ENCODE measurements at regions not wholly inside any gene's neighbourhood (a gene's known extent, or its start where the extent isn't known, plus 50 kb on each side); places are given as distances from the start of the nearest gene placed in this dataset.

GRCh38 chr6:15107644-15108382 is 138.1 kb upstream of the JARID2 start:
- ChIA-PET CTCF (ENCODE audit: low intra/inter-chr PET ratio, low total read pairs) (no interaction called here), POLR2A (no interaction called here)
- Histone ChIP-seq H3K9ac (ENCODE audit: insufficient read depth, low read depth, low read length) (no peak overlapping the region), H3K4me3 (replicated peaks in 1 of 3; ENCODE audit: insufficient read depth in 1 of 3, low read depth in 2 of 3, low read length in 3 of 3) (no peak overlapping the region), H3K27me3 (ENCODE audit: control insufficient read depth in 1 of 2, insufficient read depth in 2 of 2, low read length in 2 of 2) (peaks cover 0 to 5% of the 10 kb centered on the region in 2 experiments; a peak in 1 of 5 replicates), H3K4me1 (ENCODE audit: insufficient read depth, low read length) (no peaks in the 10 kb centered on the region), H2AFZ (ENCODE audit: low read length) (no peak overlapping the region), H3K9me3 (ENCODE audit: low read length) (no peaks in the 10 kb centered on the region), H3K4me2 (ENCODE audit: low read depth, low read length) (no peak overlapping the region), H4K20me1 (ENCODE audit: insufficient read depth, low read length) (no peaks in the 10 kb centered on the region), H3K79me2 (ENCODE audit: insufficient read depth, low read length) (no peaks in the 10 kb centered on the region), H3K27ac (ENCODE audit: extremely low read length, insufficient read depth, low read length) (no peak overlapping the region), H3K36me3 (replicated peaks in 1 of 2; ENCODE audit: control insufficient read depth in 1 of 2, insufficient read depth in 2 of 2, low read length in 2 of 2) (no peaks in the 10 kb centered on the region)
- in situ Hi-C loops (cut with HindIII; ENCODE audit: extremely low pct_ligation_motif_present, low pct_unique_long_range_greater_than_20kb) (no loop called here), intact Hi-C loops (cut with micrococcal nuclease; ENCODE audit: unreplicated experiment) (no loop called here)
- TF ChIP-seq MAFK (conservative IDR thresholded peaks at IDR 0.05 in 1 of 2, IDR thresholded peaks at IDR 0.05 in 1 of 2; ENCODE audit: low read length in 2 of 2) (peak in 1 of 2 experiments; percentile 37; a peak in 2 of 4 replicates), KDM1A (CRISPR knock-in tag; IDR thresholded peaks at IDR 0.05) (no peak)
- ATAC-seq, result no peak
- FAIRE-seq, result no peak
- no TSS peak for BruUV-seq (replicated peaks)
- WGBS (ENCODE audit: low lambda C conversion rate), result 46% methylated on average over 9 of the region's 9 CpGs
- no peak for DNase-seq (ENCODE audit: low spot score)

DNA sequence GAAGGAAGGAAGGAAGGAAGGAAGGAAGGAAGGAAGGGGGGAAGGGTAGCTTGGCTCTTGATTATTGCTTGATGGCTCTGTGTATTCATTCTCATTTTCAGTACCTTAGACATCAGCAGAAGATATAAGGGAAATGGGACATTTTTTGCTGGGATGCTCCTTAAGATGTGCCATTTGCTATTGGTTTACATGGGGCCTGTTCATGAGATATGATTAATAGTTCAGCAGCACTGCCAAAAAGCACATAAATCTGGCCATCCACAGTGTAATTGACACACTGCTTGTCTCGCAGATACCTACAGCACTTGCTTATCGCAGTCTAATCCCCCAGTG is 137.5 kb upstream of the JARID2 start:
- Histone ChIP-seq H2AFZ (ENCODE audit: low read length) (no peak overlapping the region), H3K4me3 (replicated peaks in 1 of 3; ENCODE audit: insufficient read depth in 1 of 3, low read depth in 2 of 3, low read length in 3 of 3) (no peak overlapping the region), H3K9ac (ENCODE audit: insufficient read depth, low read depth, low read length) (no peak overlapping the region), H3K4me2 (ENCODE audit: low read depth, low read length) (no peak overlapping the region), H3K9me3 (ENCODE audit: low read length) (no peaks in the 10 kb centered on the region), H4K20me1 (ENCODE audit: insufficient read depth, low read length) (no peaks in the 10 kb centered on the region), H3K36me3 (replicated peaks in 1 of 2; ENCODE audit: control insufficient read depth in 1 of 2, insufficient read depth in 2 of 2, low read length in 2 of 2) (no peaks in the 10 kb centered on the region), H3K4me1 (ENCODE audit: insufficient read depth, low read length) (no peaks in the 10 kb centered on the region), H3K27me3 (ENCODE audit: control insufficient read depth in 1 of 2, insufficient read depth in 2 of 2, low read length in 2 of 2) (peaks cover 0 to 5% of the 10 kb centered on the region in 2 experiments; a peak in 1 of 5 replicates), H3K79me2 (ENCODE audit: insufficient read depth, low read length) (no peaks in the 10 kb centered on the region), H3K27ac (ENCODE audit: extremely low read length, insufficient read depth, low read length) (no peak overlapping the region)
- in situ Hi-C loops (cut with HindIII; ENCODE audit: extremely low pct_ligation_motif_present, low pct_unique_long_range_greater_than_20kb), result no loop called here
- whole genome bisulfite sequencing (ENCODE audit: low lambda C conversion rate), result 95% methylated on average over 2 of the region's 2 CpGs
- no peak for FAIRE-seq
- no peak for ATAC-seq
- intact Hi-C loops (cut with micrococcal nuclease; ENCODE audit: unreplicated experiment), result no loop called here
- ChIA-PET POLR2A (no interaction called here), CTCF (ENCODE audit: low intra/inter-chr PET ratio, low total read pairs) (no interaction called here)
- DNase-seq (ENCODE audit: low spot score), result no peak
- TF ChIP-seq HNRNPK (IDR thresholded peaks at IDR 0.05; ENCODE audit: low read depth, low read length, poor library complexity, severe bottlenecking) (peak; percentile 18), BRD4 (CRISPR knock-in tag; IDR thresholded peaks at IDR 0.05) (no peak)
- no TSS peak for BruUV-seq (replicated peaks)

Measured in HepG2 (cell line).